ENCODE measurements at regions not wholly inside any gene's neighbourhood (a gene's known extent, or its start where the extent isn't known, plus 50 kb on each side); places are given as distances from the start of the nearest gene placed in this dataset.

DNA sequence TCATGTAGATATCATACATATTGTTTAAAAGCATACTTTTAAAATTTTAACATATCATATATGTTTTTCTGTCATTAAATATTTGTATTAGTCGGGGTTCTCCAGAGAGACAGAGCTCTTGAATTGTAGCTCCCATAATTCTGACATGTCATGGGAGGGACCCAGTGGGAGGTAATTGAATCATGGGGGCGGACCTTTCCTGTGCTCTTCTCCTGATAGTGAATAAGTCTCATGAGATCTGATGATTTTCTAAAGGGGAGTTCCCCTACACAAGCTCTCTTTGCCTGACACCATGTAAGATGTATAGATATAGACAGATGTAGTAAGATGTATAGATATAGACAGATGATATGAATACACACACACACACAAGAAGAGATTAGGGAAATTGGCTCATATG, 161.2 kb upstream of the ABI3BP start:
- H3K4me2 ChIP-seq (ENCODE audit: control insufficient read depth, insufficient read depth), result no peak overlapping the region
- BruUV-seq (replicated peaks), result no TSS peak
- CTCF ChIA-PET, result no interaction called here
- no peaks in the 10 kb centered on the region for H3K4me1 ChIP-seq (ENCODE audit: control insufficient read depth, insufficient read depth, low read length)
- DNase-seq (ENCODE audit: low read depth, low spot score), result no peak
- POLR2A ChIA-PET, result no interaction called here
- ATAC-seq, result no peak
- intact Hi-C loops (cut with micrococcal nuclease; ENCODE audit: unreplicated experiment) (no loop called here), in situ Hi-C loops (cut with MboI) (no loop called here)
- H3K36me3 ChIP-seq (ENCODE audit: control insufficient read depth in 2 of 2, insufficient read depth in 2 of 2, low read length in 1 of 2), result no peaks in the 10 kb centered on the region
- no peak overlapping the region for H3K9ac ChIP-seq (ENCODE audit: control insufficient read depth, insufficient read depth, low read length)
- no peaks in the 10 kb centered on the region for H3K9me3 ChIP-seq (replicated peaks; ENCODE audit: control insufficient read depth, insufficient read depth, low read length)
- FAIRE-seq, result no peak
- no peak overlapping the region for H3K27ac ChIP-seq (ENCODE audit: control insufficient read depth, insufficient read depth)
- no peak overlapping the region for H2AFZ ChIP-seq (ENCODE audit: control insufficient read depth, low read depth, low read length)
- H4K20me1 ChIP-seq (ENCODE audit: control insufficient read depth, insufficient read depth), result no peaks in the 10 kb centered on the region
- H3K4me3 ChIP-seq, result no peak overlapping the region
- TF ChIP-seq JUND (IDR thresholded peaks at IDR 0.05; ENCODE audit: low read depth, low read length) (no peak), MYC (IDR thresholded peaks at IDR 0.05; ENCODE audit: insufficient read depth, insufficient read length, insufficient replicate concordance, low read length, severe bottlenecking) (no peak), MTA2 (IDR thresholded peaks at IDR 0.05; ENCODE audit: low read depth) (no peak), KLF5 (IDR thresholded peaks at IDR 0.05; ENCODE audit: partially characterized antibody) (no peak), EP300 (IDR thresholded peaks at IDR 0.05; ENCODE audit: borderline replicate concordance in 1 of 2, control insufficient read depth in 1 of 2, low read depth in 2 of 2, low read length in 2 of 2) (no peak), ZNF24 (IDR thresholded peaks at IDR 0.05) (no peak), STAT1 (conservative IDR thresholded peaks at IDR 0.05) (no peak), ZSCAN29 (IDR thresholded peaks at IDR 0.05) (no peak)
- TF ChIP-seq, protein P1, sequence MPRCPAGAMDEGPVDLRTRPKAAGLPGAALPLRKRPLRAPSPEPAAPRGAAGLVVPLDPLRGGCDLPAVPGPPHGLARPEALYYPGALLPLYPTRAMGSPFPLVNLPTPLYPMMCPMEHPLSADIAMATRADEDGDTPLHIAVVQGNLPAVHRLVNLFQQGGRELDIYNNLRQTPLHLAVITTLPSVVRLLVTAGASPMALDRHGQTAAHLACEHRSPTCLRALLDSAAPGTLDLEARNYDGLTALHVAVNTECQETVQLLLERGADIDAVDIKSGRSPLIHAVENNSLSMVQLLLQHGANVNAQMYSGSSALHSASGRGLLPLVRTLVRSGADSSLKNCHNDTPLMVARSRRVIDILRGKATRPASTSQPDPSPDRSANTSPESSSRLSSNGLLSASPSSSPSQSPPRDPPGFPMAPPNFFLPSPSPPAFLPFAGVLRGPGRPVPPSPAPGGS (IDR thresholded peaks at IDR 0.05; ENCODE audit: borderline replicate concordance, insufficient read depth, low read depth, low read length, poor library complexity, severe bottlenecking), result no peak
- no peaks in the 10 kb centered on the region for H3K27me3 ChIP-seq (replicated peaks in 1 of 2; ENCODE audit: control insufficient read depth in 2 of 2, insufficient read depth in 2 of 2, low read length in 1 of 2)
- 0% methylated on average over 2 of the region's 2 CpGs for WGBS (ENCODE audit: insufficient coverage, insufficient replicate concordance, low lambda C conversion rate, missing lambda C conversion rate)
- H3K79me2 ChIP-seq (ENCODE audit: control insufficient read depth, insufficient read depth, low read length), result no peaks in the 10 kb centered on the region
- SMC1A ChIA-PET (ENCODE audit: uncharacterized antibody, unreplicated experiment), result no interaction called here
- RAD21 ChIA-PET (ENCODE audit: unreplicated experiment), result no interaction called here

Measured in GM12878 (cell line).